ENCODE measurements at regions not wholly inside any gene's neighbourhood (a gene's known extent, or its start where the extent isn't known, plus 50 kb on each side); places are given as distances from the start of the nearest gene placed in this dataset.

GRCh38 chr2:239717706-239718105 is 307.4 kb downstream of the NDUFA10 start:
- no peak for DNase-seq (ENCODE audit: low read depth in 2 of 2)

GRCh38 chr2:239717319-239717675 is 307.8 kb downstream of the NDUFA10 start:
- no peak for DNase-seq (ENCODE audit: low read depth in 2 of 2)

DNA sequence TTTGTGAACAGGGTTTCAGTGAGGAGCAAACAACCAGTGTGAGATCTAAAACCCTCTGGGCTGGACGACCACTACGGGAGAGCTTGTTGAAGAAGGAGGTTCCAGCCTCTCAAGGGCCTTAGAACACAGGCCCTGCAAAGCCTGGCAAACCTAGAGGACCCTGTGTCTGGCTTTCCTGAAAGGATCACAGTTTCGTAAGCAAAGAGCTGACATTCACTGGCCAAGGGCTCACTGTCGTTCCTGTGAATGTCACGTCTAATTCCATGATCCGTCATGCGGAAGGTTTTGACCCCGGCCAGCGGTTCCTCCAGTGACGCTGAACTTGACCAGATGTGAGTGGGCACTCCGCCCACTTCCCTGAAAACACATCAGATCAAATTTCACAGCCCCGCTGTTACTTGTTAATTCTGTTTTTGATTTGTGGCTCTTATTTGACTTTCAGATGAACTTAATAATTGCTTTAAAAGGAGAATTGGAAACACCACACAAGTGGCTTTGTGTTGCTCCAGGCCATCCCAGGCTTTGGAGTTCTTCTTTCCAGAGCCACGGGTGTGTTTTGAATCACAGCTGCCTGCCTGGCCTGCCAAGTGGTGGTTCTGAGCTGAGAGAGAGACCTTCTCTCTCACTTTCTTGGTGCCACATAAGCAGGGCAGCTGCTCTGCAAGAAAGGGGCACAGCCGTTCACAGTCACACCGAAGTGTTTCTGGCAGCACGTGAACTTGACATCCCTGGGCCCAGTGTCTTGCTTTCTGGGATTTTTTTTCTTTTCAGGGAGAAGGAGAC is 308.4 kb downstream of the NDUFA10 start:
- DNase-seq (ENCODE audit: low read depth in 2 of 2), result peak; percentile 7 to 28

DNA sequence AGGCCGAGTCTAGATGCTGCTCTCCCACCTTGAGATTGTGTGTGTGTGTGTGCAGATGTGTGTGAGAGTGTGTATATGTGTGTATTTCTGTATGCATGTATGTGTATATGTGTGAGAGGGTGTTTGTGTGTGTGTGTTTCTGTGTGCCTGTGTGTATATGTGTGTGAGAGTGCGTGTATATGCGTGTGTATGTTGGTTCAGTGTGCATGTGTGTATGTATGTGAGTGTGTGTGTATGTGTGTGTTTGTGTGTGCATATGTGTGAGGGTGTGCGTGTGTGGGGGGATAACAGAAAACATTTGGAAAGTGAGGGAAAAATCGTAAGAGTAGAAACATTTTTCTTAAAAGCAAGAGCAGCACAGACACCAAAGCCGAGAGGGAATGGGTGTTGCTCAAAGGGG is 309.1 kb downstream of the NDUFA10 start:
- DNase-seq (ENCODE audit: low read depth in 2 of 2), result no peak

DNA sequence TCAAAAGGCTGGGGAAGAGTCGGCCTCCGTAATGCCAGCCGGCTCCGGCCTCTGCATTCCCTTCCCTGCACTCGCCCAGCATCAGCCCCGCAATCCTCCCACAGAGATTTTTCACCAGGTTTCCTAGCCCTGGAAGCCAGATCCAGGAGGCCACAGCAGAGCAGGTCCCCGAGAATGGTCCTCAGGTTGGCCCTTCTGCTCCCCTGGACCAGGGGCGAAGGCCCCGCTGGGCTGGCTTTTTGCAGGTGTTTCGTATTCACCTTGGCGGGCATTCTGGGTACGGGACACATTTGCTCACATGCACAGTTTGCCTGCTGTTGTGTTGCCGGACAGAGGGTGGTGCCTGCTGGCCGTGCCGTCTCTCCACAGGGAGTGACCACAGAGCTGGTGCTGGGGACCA is 309.5 kb downstream of the NDUFA10 start:
- no peak for DNase-seq (ENCODE audit: low read depth in 2 of 2)

DNA sequence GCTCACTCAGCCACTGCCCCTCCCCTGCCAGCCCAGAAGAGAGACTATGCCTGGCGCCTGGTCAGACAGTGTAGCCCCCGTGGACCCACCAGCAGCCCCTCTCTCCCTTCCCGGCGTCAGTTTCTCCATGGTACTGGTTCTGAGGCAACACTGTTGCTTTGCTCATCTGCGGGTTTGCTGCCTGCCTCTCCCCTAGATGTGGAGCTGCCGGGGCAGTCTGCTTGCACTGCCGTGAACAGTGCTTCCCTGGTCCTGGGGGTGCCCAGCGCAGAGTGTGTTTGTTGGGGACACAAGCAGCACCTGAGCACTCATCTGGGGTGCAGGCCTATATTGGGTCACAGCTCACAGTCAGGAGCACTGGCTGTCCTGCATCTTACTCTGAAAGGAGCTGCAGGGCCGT is 309.9 kb downstream of the NDUFA10 start:
- no peak for DNase-seq (ENCODE audit: low read depth in 2 of 2)

GRCh38 chr2:239714116-239714515 is 311.0 kb downstream of the NDUFA10 start:
- DNase-seq (ENCODE audit: low read depth in 2 of 2), result no peak

- DNase-seq (ENCODE audit: low read depth in 2 of 2), result no peak
These were observed 311.9 kb upstream of the HDAC4 start for GRCh38 chr2:239712755-239713154.

- DNase-seq (ENCODE audit: low read depth in 2 of 2), result no peak
These were observed 311.2 kb upstream of the HDAC4 start for GRCh38 chr2:239711911-239712570.

DNA sequence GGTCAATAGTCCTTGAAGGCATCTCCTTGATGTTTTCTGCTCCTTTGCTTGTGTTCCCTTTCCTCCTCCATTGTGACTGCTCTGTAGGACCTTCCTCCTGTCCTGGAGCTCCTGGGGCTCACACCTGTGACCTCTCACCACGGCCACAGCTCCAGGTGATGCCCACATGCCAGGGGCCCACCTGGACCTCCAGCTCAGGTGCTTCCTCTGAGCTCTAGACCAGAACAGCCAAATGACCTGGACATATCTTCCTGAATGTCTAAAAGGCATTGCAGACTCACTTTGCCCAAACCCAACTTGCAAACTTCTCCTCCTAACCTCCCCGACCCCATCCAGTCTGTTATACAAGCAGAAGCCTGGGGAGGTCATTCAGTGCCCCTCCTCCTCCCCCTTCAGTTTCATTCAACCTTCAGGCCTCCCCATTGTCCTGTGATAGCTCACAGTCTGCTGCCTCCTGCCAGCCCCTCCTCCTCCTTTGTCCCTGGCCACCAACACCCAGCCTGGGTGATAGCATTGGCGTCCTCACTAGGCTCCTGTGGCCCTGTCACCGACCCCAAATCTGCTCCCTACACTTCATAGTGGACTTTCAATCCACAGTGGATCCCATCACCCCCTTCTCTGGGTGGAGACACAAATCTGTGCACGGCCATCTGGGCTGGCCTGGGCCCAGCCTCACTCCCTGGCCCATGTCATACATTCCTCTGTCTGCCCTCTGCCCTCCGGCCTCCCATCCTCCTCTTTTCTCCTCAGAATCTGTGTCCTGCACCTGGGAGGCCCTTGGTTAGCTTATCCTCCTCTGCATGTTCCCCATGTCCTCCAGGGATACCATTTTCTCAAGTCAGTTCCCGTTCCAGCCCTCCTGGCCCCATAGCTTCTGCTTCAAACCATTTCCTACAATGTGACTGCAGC is 310.4 kb upstream of the HDAC4 start:
- DNase-seq (ENCODE audit: low read depth in 2 of 2), result no peak

DNA sequence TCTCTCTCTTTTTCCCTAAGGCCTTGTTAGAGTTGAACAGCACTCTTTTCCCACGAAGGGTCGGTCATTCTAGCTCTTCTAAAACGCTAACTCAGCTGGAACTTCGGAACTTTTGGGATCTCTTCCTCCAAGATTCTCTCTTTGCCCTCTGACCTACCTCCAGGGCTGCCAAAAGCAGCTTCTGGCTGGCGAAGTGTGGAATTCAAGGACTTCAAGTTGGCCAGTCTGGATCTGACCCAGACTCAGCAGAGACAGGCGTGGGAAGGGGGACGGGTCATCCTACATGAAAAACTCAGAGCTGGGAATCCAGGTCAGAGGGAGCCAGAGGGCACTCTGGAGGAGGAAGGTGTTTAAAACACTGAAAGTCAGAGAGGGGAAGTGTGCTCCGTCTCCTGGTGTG is 305.5 kb upstream of the HDAC4 start:
- DNase-seq (ENCODE audit: low read depth in 2 of 2), result no peak

DNA sequence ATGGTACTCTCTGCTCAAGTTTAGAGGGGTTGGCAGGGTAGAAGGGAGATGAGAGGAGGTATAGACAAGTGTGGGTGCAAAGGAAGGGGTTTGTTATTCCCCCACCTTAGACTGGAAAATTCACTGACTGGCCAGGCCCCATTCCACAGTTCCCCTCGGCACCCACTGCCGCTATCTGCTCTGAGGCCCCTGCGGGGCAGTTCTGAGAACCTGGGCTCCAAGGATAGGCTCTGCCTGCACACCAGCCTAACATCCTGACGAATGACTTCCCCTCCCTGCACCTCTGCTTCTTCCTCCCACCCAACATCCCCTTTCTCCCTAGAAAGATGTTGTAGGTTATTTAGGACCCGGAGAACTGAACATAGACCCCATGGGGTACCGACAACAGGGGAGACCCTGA is 303.9 kb upstream of the HDAC4 start:
- no peak for DNase-seq (ENCODE audit: low read depth in 2 of 2)

DNA sequence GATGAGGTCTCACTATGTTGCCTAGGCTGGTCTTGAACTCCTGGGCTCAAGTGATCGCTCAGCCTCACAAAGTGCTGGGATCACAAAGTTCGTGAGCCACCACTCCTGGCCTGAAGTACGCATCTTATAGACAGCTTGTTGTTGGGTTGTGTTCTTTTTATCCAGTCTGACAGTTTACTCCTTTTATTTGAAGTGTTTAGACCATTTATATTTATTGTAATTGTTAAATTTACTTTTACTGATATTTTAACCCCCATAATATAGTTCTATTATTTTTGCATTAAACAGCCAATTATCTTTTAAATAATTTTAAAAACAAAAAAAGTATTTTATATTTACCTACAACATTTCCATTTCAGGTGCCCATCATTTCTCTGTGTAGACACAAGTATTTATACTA is 303.0 kb upstream of the HDAC4 start:
- no peak for DNase-seq (ENCODE audit: low read depth in 2 of 2)

DNA sequence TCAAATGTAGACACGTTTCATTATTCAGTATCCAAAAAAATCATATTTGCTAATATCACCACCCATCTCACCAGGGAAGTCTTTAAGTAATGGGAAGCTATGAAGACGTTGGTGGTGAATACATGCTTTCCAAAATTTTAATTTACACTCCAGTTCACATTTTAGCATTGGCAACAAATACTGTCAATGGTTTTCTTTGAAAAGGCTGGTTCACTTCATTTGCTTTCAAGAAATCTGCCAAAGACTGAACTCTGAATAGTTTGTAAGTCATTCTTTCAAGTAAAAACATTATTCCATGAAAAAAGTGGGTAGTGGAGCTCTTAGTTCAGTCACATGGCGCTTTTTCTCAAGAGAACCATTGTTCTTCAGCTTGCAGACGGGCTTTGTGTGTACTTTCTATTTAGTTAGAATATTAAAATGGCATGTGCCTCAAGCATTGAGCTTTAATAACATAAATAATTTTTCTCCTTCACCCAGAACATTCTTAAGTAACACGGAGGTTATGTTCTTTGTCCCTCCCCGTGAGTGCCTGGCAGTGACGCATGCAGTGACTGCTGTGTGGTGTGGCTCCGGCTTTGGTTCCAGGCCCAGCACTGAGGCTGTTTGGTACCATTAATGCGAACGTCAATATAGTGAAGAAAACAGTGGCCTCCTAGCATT is 300.0 kb upstream of the HDAC4 start:
- no peak for DNase-seq (ENCODE audit: low read depth in 2 of 2)

- DNase-seq (ENCODE audit: low read depth in 2 of 2), result no peak
These were observed 296.8 kb upstream of the HDAC4 start for GRCh38 chr2:239697399-239698164.

DNA sequence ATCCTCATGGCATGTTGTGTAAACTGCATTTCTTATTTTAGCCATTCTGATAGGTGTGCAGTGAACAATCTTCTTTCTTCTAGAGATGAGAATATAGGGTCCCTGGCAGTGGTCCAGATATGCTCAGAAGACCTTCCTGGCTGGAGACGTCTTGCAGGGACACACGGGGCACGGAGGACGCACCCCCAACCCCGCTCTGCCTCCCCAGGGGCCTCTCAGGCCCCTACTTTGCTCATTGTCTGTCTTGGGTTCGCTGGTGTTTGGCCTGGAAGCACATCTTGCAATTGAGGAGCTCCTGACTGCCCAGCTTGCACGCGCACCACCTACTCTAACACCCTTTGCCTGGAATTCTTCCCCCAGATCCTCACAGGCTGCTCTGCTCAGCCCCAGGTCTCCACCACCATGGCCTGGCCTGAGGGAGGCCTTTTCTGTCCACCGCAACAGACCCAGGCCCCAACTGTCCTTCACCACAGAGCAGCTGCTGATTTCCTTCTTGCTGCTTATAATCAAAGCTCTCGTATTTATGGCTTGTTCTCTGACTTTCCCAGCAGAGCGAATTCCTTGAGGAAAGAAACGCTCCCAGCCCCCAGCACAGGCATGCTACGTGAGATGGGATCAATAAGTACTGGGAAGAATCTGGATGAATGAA is 295.9 kb upstream of the HDAC4 start:
- DNase-seq (ENCODE audit: low read depth in 2 of 2), result no peak

GRCh38 chr2:239695728-239696240 is 295.0 kb upstream of the HDAC4 start:
- DNase-seq (ENCODE audit: low read depth in 2 of 2), result no peak

DNA sequence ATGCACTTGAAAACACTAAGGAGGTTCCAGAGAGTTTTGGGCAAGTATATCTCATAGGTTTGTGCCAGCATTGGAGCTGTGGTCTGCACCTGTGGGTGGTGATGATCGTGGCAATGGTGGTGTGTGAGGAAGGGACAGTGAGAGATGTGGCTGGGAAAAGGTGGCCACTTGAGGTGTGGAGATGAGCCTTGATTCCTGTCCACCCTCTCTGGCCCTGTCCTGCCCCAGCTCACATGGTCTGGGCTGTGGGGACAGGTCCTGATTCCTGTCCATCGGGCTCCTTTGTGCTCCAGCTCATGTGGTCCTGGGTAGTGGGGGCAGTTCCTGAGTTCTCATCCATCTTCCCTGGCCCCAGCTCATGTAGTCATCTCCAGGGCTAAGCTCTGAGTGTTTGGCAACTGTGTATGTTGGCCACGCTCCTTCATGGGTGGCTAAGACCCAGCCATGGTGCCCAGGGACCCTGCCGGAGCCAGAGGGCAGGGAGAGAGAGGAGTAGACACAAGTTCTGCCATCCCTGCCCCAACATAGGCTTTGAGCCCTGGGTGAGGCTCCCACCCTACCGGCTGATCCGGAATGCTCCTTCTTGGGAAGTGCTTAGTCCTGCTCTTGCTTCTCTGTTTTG is 294.4 kb upstream of the HDAC4 start:
- no peak for DNase-seq (ENCODE audit: low read depth in 2 of 2)

DNA sequence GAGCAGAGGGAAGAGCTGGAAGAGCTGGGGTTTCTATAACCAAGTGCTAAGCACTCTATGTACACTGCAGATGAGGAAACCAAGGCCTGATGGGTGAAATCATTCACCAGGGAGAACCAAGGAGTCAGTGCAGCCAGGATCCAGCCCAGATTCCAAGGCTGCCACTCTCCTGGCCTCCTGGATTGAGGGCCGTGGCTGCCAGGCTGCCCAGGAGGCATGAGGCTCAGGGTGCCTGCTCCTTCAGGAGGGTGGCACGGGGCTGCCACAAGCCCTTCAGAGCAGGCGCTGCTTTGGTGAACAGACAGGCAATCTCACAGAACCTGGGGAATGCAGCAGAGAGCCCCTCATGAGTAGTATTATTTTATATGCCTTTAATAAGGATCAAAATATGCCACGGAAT is 293.7 kb upstream of the HDAC4 start:
- no peak for DNase-seq (ENCODE audit: low read depth in 2 of 2)

All from dermis microvascular lymphatic vessel endothelial cell (primary cell).